Astrocyte of the hippocampus (primary cell): ENCODE measurements at regions not wholly inside any gene's neighbourhood (a gene's known extent, or its start where the extent isn't known, plus 50 kb on each side); places are given as distances from the start of the nearest gene placed in this dataset.

Experiments used
- DNase-seq: peaks from one replicate; pipeline ENCODE4 v3.0.0; 2011; ENCODE audit warnings: low read depth, low spot score

DNA sequence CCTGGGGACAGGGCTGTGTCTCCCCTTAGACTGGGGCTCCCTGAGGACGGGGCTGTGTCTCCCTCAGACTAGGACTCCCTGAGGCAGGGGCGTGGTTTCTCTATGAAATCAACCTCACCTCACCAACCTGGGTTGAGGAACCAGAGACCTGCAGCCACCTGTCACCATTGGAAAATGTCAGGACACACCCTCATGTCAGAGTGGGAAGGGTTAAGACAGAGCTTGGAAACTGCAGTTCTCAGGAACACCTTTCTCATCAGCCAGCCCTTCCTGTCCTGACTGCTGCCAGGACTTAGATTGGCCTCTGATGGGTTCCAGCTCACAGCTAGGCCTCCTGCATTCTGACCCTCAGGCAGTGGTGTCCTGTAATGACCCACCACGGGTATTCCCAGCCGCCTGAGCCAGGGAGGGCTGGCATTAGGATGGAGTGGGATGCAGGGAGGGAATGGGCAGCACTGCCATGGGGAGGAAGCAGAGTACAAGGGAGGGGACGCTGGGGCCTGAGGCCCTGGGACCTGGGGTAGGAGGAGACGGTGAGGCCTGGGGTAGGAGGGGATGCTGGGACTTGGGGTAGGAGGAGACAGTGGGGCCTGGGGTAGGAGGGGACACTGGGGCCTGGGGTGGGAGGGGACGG is 76.3 kb downstream of the MRPL14 start:
- DNase-seq = no peak

GRCh38 chr6:44049989-44050871 is 77.0 kb downstream of the MRPL14 start:
- peak; percentile 87 for DNase-seq

- no peak for DNase-seq
Observed at GRCh38 chr6:44049163-44049988, 77.9 kb downstream of the MRPL14 start.

DNA sequence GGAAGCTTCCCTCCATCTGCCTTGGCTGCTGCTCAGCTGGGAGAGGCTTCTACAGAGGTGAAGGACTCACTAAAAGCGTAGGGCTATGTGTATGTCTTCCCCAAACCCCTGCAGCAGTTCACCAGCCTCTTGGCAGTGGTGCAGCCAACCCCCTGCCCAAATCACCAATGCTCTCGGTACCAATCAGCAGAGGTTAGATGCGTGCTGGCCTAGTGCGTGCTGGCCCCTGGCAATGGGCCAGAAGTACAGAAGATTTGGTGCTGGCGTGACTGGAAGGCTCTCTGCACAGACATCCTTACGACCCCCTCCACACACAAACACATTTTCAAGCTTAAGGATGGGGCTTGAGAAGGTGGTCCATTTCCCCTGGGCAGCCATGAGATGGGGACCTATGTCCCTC is 79.0 kb downstream of the MRPL14 start:
- no peak for DNase-seq

- no peak for DNase-seq
Observed at GRCh38 chr6:44047801-44048200, 79.5 kb downstream of the MRPL14 start.

DNA sequence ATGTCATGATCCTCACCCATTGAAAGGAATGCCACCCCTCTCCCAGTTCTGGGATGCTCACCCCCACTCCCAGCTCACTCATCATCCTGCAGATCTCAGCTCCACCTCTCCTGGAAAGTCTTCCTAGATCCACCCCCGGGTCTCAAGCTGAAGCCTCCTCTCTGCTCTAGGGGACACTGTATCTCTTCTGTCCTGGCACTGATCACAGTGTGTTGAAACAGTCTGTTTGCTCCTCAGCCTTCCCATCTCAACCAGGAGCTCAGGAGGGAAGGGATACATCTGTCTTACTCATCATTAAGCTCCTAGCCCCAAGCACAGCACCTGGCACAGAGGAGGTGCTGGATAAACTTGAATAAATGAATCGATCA is 80.1 kb downstream of the MRPL14 start:
- no peak for DNase-seq

- DNase-seq = no peak
Observed at GRCh38 chr6:44046516-44047178, 80.6 kb downstream of the MRPL14 start.

DNA sequence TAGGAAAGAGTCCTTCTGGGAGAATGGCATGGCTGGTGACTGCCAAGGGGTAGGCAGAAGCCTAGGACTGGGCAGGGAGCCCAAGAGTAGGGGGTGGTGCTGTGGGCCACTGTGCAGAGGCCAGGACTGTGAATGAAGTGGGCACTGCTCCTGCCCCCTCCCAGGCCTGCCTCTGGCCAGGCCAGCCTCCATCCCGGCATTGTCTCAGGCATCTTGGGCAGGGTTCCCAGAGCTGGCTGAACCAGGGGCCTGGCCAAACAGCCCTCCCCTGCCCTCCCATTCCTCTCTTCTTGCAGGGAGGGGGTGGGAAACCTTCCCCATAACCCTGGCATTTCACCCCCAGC is 81.6 kb downstream of the MRPL14 start:
- peak; percentile 82 for DNase-seq

DNA sequence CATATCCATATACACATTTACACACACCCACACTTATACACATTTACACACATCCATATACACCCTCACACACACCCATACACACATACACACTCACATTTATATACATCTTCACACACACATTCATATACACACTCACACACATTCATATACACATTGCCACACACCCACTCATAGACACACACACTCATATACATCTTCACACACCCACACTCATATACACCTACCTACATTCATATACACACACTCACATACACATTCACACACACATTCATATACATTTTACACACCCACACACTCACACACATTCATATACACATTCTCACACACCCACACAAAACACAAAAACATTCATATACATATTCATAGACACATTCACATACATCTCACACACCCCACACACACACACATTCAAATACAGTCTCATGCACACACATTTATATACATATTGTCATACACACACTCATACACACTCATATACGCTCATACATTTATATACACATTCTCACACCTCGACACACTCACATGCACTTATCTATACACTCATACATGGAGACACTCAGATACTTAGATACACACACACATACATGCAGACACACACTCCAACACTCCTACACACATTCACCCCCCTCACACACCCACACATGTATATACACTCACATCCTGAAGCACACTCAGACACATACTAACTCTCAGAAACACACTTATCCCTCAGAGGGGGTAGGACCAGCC is 82.1 kb downstream of the MRPL14 start:
- no peak for DNase-seq

DNA sequence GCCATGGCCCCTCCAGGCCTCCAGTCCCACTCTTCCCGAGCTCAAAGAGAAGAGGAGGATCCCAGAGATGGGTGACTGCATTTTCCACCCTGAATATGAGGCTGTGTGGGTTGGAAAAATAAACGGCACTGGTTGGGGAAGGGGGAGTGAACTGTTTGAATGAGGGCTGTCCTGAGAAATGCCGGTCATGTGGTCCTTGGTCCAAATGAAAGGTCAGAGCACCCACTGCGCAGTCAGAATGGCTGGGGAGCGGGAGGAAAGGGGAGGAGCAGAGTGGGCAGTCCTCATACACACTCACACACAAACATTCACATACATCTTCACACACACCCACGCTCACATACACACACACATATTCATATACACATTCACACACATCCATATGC is 83.1 kb downstream of the MRPL14 start:
- peak; percentile 46 for DNase-seq

GRCh38 chr6:44043479-44044153 is 83.6 kb downstream of the MRPL14 start:
- DNase-seq = peak; percentile 60

GRCh38 chr6:44042989-44043478 is 84.2 kb downstream of the MRPL14 start:
- DNase-seq = no peak

- no peak for DNase-seq
Observed at GRCh38 chr6:44042261-44042988, 84.8 kb downstream of the MRPL14 start.

GRCh38 chr6:44041461-44042260 is 85.6 kb downstream of the MRPL14 start:
- DNase-seq = peak; percentile 93

DNA sequence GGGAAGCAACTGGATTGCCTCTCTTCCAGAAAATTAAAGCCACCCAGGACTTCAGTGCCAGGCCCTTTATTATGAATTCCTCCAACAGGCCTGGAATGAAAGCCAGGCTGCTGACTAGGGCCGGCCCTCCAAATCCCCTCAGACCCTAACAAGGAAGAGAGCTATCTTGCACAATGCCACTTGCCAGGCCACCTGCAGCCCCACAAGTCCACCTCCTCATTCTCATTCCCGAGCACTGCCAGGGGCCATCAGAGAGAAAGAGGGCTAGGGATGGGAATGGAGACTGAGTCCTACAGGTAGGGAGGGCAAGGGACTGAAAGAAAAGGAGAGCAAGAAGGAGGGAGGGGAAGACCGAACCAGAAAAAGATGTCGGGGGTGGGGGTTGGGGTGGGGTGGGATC is 86.5 kb downstream of the MRPL14 start:
- no peak for DNase-seq

GRCh38 chr6:44039839-44040350 is 87.4 kb downstream of the MRPL14 start:
- DNase-seq = no peak

DNA sequence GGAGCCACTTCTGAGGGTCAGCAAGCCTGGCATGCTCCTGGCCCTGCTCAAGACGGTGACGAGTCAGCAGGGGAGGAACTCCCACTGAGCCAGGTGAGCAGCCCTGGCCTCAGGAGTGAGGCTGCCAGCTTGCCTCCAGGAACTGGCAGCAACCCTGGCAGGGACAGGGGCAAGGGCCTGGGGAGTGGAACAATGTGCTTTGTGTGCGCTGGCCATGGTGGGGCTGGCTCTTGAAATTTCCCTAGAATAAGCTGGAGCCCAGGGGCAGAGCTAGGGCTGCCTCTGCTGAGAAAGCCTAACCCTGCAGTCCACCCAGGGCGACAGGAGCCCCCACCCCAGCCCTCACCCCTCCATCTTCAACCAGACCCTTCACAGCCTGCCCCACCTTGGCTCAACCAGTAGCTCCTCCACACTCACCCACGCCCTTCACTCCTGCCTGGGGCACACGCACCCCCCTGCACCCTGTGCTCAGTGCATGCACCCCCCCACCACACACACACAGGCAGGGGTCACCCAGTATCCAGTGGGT is 88.0 kb downstream of the MRPL14 start:
- DNase-seq = no peak

DNA sequence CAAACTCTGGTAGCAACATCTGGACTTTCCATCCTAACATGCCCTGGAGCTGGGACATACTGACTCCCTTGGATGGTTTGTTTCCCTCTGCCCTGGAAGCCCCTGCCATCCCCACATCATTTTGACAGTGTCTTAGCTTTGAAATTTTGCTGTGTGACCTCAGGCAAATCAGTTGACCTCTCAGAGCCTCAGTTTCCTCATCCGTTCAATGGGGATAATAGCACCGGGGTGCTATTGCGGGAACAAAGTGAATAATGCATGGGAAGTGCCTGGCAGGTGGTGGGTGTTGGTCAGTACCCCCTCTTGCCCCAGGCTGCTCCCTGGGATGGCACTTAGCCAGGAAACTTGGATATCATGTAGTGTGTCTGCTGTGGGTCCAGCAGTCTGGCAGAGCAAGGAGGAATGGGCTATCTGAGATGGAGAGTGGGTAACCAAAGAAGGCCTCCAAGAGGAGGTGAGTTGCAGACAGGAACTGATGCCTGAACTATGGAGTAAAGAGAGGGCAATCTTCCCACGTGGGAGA is 88.6 kb downstream of the MRPL14 start:
- DNase-seq = no peak
